Lower lobe of right lung (tissue), 2 donors: ENCODE measurements at regions not wholly inside any gene's neighbourhood (a gene's known extent, or its start where the extent isn't known, plus 50 kb on each side); places are given as distances from the start of the nearest gene placed in this dataset.

ENCODE experiments used
- ATAC-seq, 2 donors: fragments of 200-7000 bp; cut with Tn5 transposase; one replicate each; pipeline ENCODE4 v1.9.1; 2020 to 2022; ENCODE audit warnings: mild to moderate bottlenecking in 2 of 2, moderate library complexity in 2 of 2
- DNase-seq: peaks from one replicate; pipeline ENCODE4 v3.0.0-alpha.2; 2020
- H3K27ac ChIP-seq: fragments of 200-600 bp; one replicate; pipeline ENCODE4 v1.8.0; 2022
- H3K27me3 ChIP-seq: fragments of 200-600 bp; one replicate; pipeline ENCODE4 v1.8.0; 2022; ENCODE audit warnings: low read depth
- H3K36me3 ChIP-seq: fragments of 200-600 bp; one replicate; pipeline ENCODE4 v1.8.0; 2022; ENCODE audit warnings: mild to moderate bottlenecking
- H3K4me1 ChIP-seq: fragments of 200-600 bp; one replicate; pipeline ENCODE4 v1.8.0; 2022
- H3K4me3 ChIP-seq: fragments of 200-600 bp; one replicate; pipeline ENCODE4 v1.8.0; 2022; ENCODE audit warnings: mild to moderate bottlenecking
- H3K9me3 ChIP-seq: fragments of 200-600 bp; one replicate; pipeline ENCODE4 v1.8.0; 2022
- CTCF ChIP-seq: fragments of 200-600 bp; IDR thresholded peaks from one replicate; pipeline ENCODE4 v1.8.0; 2022; ENCODE audit warnings: antibody characterized with exemption, mild to moderate bottlenecking
- intact Hi-C: fragments of 100-400 bp; cut with DNase I; formaldehyde crosslinking; loops from one replicate; pipeline ENCODE4 v1.11.0; 2022
- donor health status: DM: no; HTN: yes; CAD: no; lungs with severe emphysema.

GRCh38 chr5:9722601-9723180, 92.5 kb upstream of the TAS2R1 start:
- Histone ChIP-seq H3K9me3 (no peaks in the 10 kb centered on the region), H3K27me3 (no peaks in the 10 kb centered on the region), H3K4me1 (no peaks in the 10 kb centered on the region), H3K36me3 (no peaks in the 10 kb centered on the region), H3K4me3 (no peak overlapping the region), H3K27ac (no peak overlapping the region)
- no peak for ATAC-seq
- no peak for TF ChIP-seq CTCF
- no peak for DNase-seq
- intact Hi-C loops: no loop called here

GRCh38 chr5:9721161-9721560, 91.0 kb upstream of the TAS2R1 start:
- no peak overlapping the region for H3K4me3 ChIP-seq
- DNase-seq (no peak), ATAC-seq (no peak)
- no peak overlapping the region for H3K27ac ChIP-seq
- H3K9me3 ChIP-seq: no peaks in the 10 kb centered on the region
- no peaks in the 10 kb centered on the region for H3K4me1 ChIP-seq
- no peaks in the 10 kb centered on the region for H3K27me3 ChIP-seq
- TF ChIP-seq CTCF: no peak
- intact Hi-C loops: no loop called here
- no peaks in the 10 kb centered on the region for H3K36me3 ChIP-seq

- intact Hi-C loops: no loop called here
- H3K36me3 ChIP-seq: no peaks in the 10 kb centered on the region
These were observed 90.2 kb upstream of the TAS2R1 start for GRCh38 chr5:9720361-9720760.

GRCh38 chr5:9716838-9717281, 86.7 kb upstream of the TAS2R1 start:
- H3K4me1 ChIP-seq: no peaks in the 10 kb centered on the region
- H3K4me3 ChIP-seq: no peak overlapping the region
- H3K27ac ChIP-seq: no peak overlapping the region
- no peaks in the 10 kb centered on the region for H3K36me3 ChIP-seq
- no peak for DNase-seq
- intact Hi-C loops: no loop called here
- no peak for ATAC-seq
- no peak for TF ChIP-seq CTCF
- H3K27me3 ChIP-seq: no peaks in the 10 kb centered on the region
- no peaks in the 10 kb centered on the region for H3K9me3 ChIP-seq

More at GRCh38 chr5:9720361-9720760, 90.2 kb upstream of the TAS2R1 start:
- no peak for DNase-seq
- Histone ChIP-seq H3K4me3 (no peak overlapping the region), H3K9me3 (no peaks in the 10 kb centered on the region), H3K27ac (no peak overlapping the region), H3K27me3 (no peaks in the 10 kb centered on the region), H3K4me1 (no peaks in the 10 kb centered on the region)
- TF ChIP-seq CTCF: no peak
- no peak for ATAC-seq

- Histone ChIP-seq H3K9me3 (no peaks in the 10 kb centered on the region), H3K4me1 (no peaks in the 10 kb centered on the region), H3K4me3 (no peak overlapping the region), H3K36me3 (no peaks in the 10 kb centered on the region), H3K27me3 (no peaks in the 10 kb centered on the region), H3K27ac (no peak overlapping the region)
- intact Hi-C loops: no loop called here
- no peak for DNase-seq
- no peak for ATAC-seq
- no peak for TF ChIP-seq CTCF
These were observed 85.8 kb upstream of the TAS2R1 start for GRCh38 chr5:9715891-9716335.
